AG04449 (cell line): ENCODE measurements at regions not wholly inside any gene's neighbourhood (a gene's known extent, or its start where the extent isn't known, plus 50 kb on each side); places are given as distances from the start of the nearest gene placed in this dataset.
"Not testable (repeated sequence)": the region's sequence is repeated elsewhere in the genome, so short reads cannot be mapped to it uniquely, and the experiment has no call there.

Experiments used
- CTCF ChIA-PET: fragments of 350-600 bp; formaldehyde crosslinking; extraction: SDS; loops from one replicate; lab custom pipeline; 2021; ENCODE audit warnings: antibody characterized with exemption; lab: Yijun Ruan, JAX
- POLR2A ChIA-PET: fragments of 400-600, 350-600 bp; formaldehyde crosslinking; extraction: SDS; loops from one replicate; lab custom pipeline; 2020; ENCODE audit warnings: antibody characterized with exemption, inconsistent platforms; lab: Yijun Ruan, JAX
- DNase-seq: peaks from one replicate; pipeline ENCODE4 v3.0.0-alpha.2; 2010; ENCODE audit warnings: low read depth, low spot score
- H3K4me3 ChIP-seq: 2 replicates; pipeline ENCODE4 v1.5.1; 2011; ENCODE audit warnings: low read depth, mild to moderate bottlenecking, control low read depth, low read length
- CTCF ChIP-seq: IDR thresholded peaks from one replicate; pipeline ENCODE4 v1.5.1; 2011; ENCODE audit warnings: mild to moderate bottlenecking, moderate library complexity, low read length, control low read depth, inconsistent platforms; ENCODE audit not compliant: insufficient read depth; ENCODE audit errors: missing control alignments

DNA sequence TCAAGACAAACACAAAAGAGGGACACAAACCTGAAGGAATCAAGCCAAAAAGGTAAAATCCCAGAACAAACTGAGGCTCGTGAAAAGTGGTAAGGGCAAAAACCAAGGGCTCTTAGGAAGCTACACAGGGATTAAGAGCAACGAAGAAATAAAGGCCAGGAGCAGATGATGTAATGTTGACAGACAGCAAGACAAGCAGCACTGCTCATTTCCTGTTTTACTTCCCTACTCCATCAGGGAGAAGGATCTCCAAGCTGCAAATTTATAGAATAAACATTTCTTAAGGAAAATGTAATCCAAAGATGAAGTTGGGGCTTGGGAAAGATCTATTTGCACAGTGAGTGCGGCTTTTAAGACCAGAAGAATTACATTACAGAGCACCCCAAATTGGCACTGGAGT, 182.3 kb upstream of the MAP1B start:
- no peak for TF ChIP-seq CTCF
- H3K4me3 ChIP-seq = no peak overlapping the region
- CTCF ChIA-PET = interaction anchor here (0.8 to 1.1 kb wide), 2 partner anchors 16 to 21 kb away, joined by 3 read pairs; no protein-coding TSS in a partner anchor
- no peak for DNase-seq
- POLR2A ChIA-PET = no interaction called here

DNA sequence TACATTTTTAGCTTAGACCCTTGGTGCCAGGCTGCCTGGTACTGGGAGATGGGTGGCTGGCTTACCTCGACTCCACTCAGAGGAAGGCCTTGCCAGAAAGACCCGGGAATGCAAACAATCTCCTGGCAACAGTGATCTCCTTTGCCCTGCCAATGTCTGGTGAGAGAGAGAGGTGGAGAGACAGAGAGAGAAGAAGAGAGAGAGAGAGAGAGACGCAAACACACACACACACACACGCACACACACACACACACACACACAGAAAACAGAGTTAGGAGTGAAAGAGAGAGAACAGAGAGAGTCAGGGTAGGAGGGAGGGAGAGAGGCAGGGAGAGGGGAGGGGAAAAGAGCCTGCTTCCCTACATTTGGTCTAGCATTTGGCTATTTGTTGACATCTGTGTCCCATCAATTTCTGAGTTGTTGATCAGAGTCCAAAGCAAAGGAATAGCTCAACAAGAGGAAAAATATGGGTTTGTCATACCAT, 181.6 kb upstream of the MAP1B start:
- TF ChIP-seq CTCF = no peak
- DNase-seq = no peak
- H3K4me3 ChIP-seq = no peak overlapping the region
- CTCF ChIA-PET = interaction anchor here (1.1 kb wide), 1 partner anchor 15 kb away, joined by 3 read pairs; no protein-coding TSS in a partner anchor
- POLR2A ChIA-PET = no interaction called here

DNA sequence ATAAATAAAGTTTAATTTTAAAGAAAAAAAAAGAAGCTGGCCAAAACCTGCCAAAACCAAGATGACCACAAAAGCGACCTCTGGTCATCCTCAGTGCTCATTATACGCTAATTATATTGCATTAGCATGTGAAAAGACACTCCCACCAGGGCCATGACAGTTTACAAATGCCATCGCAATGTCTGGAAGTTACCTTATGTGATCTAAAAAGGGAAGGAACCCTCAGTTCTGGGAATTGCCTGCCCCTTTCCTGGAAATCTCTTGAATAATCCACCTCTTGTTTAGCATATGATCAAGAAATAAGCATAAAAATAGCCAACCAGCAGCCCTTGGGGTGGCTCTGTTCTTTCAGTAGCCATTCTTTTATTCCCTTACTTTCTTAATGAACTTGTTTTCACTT, 178.3 kb upstream of the MAP1B start:
- H3K4me3 ChIP-seq = no peak overlapping the region
- DNase-seq = no peak
- ChIA-PET POLR2A (no interaction called here), CTCF (no interaction called here)
- TF ChIP-seq CTCF = no peak

GRCh38 chr5:71930554-71930953, 176.7 kb upstream of the MAP1B start:
- POLR2A ChIA-PET, H3K4me3 ChIP-seq, CTCF ChIA-PET, DNase-seq: not testable (repeated sequence)

GRCh38 chr5:71932131-71932654, 175.1 kb upstream of the MAP1B start:
- no peak for TF ChIP-seq CTCF
- CTCF ChIA-PET = interaction anchor here (0.9 to 2.7 kb wide), 2 partner anchors 10 kb away, joined by 3 to 8 read pairs; no protein-coding TSS in a partner anchor
- no peak for DNase-seq
- no peak overlapping the region for H3K4me3 ChIP-seq
- POLR2A ChIA-PET = no interaction called here

DNA sequence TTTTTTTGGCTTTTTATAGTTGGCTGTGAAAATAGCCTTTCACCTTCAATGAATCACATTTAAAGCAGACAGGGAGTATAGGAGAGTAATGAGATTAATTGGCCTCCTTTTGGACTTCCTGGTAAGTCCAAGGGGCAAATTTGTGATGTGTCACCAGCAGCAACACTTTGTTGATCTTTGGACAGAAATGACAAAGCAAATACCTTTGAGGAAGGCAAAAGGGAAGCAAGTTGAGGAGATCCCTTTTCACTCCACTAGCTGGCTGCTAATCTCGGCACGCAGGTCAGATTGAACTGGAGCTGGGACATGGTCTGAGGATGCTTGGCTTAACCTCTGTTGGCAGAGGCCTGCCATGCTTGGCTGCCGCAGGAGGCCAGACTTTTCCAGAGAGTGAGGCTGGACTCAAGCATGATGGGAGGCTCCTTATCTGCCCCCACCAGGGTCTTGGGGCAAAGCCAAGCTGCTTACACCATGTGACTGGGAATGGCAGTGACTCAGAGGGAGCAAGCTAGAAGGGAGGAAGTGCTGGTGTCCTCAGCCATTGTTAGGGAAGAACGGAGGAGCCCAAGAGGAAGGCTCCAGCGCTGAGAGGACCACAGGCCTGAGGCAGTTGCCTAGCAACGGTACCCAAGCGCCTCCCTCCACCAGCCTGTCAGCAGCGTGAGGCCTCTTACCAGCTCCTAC, 174.5 kb upstream of the MAP1B start:
- TF ChIP-seq CTCF = no peak
- POLR2A ChIA-PET = no interaction called here
- no peak overlapping the region for H3K4me3 ChIP-seq
- no peak for DNase-seq
- CTCF ChIA-PET = interaction anchor here (2.7 kb wide), 1 partner anchor 10 kb away, joined by 8 read pairs; no protein-coding TSS in a partner anchor
